Stimulated activated effector memory CD8-positive, alpha-beta T cell treated with anti-CD3 and anti-CD28 coated beads, Interleukin-12 subunit alpha, Interleukin-12 subunit beta, amount 100 ng/mL, for 72 hours (primary cell): ENCODE measurements at regions not wholly inside any gene's neighbourhood (a gene's known extent, or its start where the extent isn't known, plus 50 kb on each side); places are given as distances from the start of the nearest gene placed in this dataset.
"Not testable (repeated sequence)": the region's sequence is repeated elsewhere in the genome, so short reads cannot be mapped to it uniquely, and the experiment has no call there.

Experiments used
- ATAC-seq: fragments of 150-1000 bp; cut with Tn5 transposase; 2 replicates; pipeline ENCODE4 v1.10.0; 2021
- DNase-seq, 2 donors: peaks; one replicate each; pipeline ENCODE4 v3.0.0; 2021 to 2022; ENCODE audit warnings: low spot score in 2 of 2
- H3K27ac Mint-ChIP-seq: one replicate; pipeline ENCODE4 v1.8.0; 2022; ENCODE audit warnings: mild to moderate bottlenecking, mixed read lengths
- H3K36me3 Mint-ChIP-seq: one replicate; pipeline ENCODE4 v1.8.0; 2022; ENCODE audit warnings: mild to moderate bottlenecking, mixed read lengths
- H3K4me1 Mint-ChIP-seq: one replicate; pipeline ENCODE4 v1.8.0; 2022; ENCODE audit warnings: mixed read lengths
- H3K4me3 Mint-ChIP-seq: one replicate; pipeline ENCODE4 v1.8.0; 2022; ENCODE audit warnings: mild to moderate bottlenecking, mixed read lengths
- H3K9me3 Mint-ChIP-seq: one replicate; pipeline ENCODE4 v1.8.0; 2022; ENCODE audit warnings: mixed read lengths

- Mint-ChIP-seq H3K36me3 (no peaks in the 10 kb centered on the region), H3K4me3 (no peak overlapping the region), H3K27ac (no peak overlapping the region), H3K9me3 (peaks cover 3% of the 10 kb centered on the region), H3K4me1 (no peaks in the 10 kb centered on the region)
- no peak for ATAC-seq
- DNase-seq, result no peak
Measured at GRCh38 chr2:150271952-150272802, 215.3 kb downstream of the RND3 start.

- ATAC-seq, result no peak
- Mint-ChIP-seq H3K36me3 (no peaks in the 10 kb centered on the region), H3K4me1 (no peaks in the 10 kb centered on the region), H3K27ac (no peak overlapping the region), H3K9me3 (peaks cover 4% of the 10 kb centered on the region), H3K4me3 (no peak overlapping the region)
- DNase-seq, result no peak
Measured at GRCh38 chr2:150267651-150268415, 219.6 kb downstream of the RND3 start.

GRCh38 chr2:150266931-150267330 lies 220.5 kb downstream of the RND3 start:
- DNase-seq (no peak), ATAC-seq (no peak)
- no peaks in the 10 kb centered on the region for H3K36me3 Mint-ChIP-seq
- H3K27ac Mint-ChIP-seq, result no peak overlapping the region
- no peak overlapping the region for H3K4me3 Mint-ChIP-seq
- H3K9me3 Mint-ChIP-seq, result peaks cover 4% of the 10 kb centered on the region
- H3K4me1 Mint-ChIP-seq, result no peaks in the 10 kb centered on the region

GRCh38 chr2:150264442-150264841 lies 223.0 kb downstream of the RND3 start:
- Mint-ChIP-seq H3K9me3 (peaks cover 5% of the 10 kb centered on the region), H3K4me3 (no peak overlapping the region), H3K36me3 (no peaks in the 10 kb centered on the region), H3K4me1 (no peaks in the 10 kb centered on the region), H3K27ac (no peak overlapping the region)
- ATAC-seq, result no peak
- no peak for DNase-seq

GRCh38 chr2:150261691-150262090 lies 225.8 kb downstream of the RND3 start:
- Mint-ChIP-seq H3K36me3 (no peaks in the 10 kb centered on the region), H3K9me3 (peaks cover 8% of the 10 kb centered on the region), H3K4me3 (no peak overlapping the region), H3K4me1 (no peaks in the 10 kb centered on the region), H3K27ac (no peak overlapping the region)
- DNase-seq (no peak), ATAC-seq (no peak)

GRCh38 chr2:150260636-150261035 lies 226.8 kb downstream of the RND3 start:
- no peak for DNase-seq
- Mint-ChIP-seq H3K36me3 (no peaks in the 10 kb centered on the region), H3K4me1 (no peaks in the 10 kb centered on the region), H3K4me3 (no peak overlapping the region), H3K27ac (no peak overlapping the region), H3K9me3 (peaks cover 8% of the 10 kb centered on the region)
- ATAC-seq, result no peak

GRCh38 chr2:150259746-150260145 lies 227.7 kb downstream of the RND3 start:
- Mint-ChIP-seq H3K36me3 (no peaks in the 10 kb centered on the region), H3K4me1 (no peaks in the 10 kb centered on the region), H3K4me3 (no peak overlapping the region), H3K9me3 (peaks cover 8% of the 10 kb centered on the region), H3K27ac (no peak overlapping the region)
- ATAC-seq (no peak), DNase-seq (no peak)

- Mint-ChIP-seq H3K4me1 (no peaks in the 10 kb centered on the region), H3K9me3 (peaks cover 8% of the 10 kb centered on the region), H3K27ac (no peak overlapping the region), H3K36me3 (no peaks in the 10 kb centered on the region), H3K4me3 (no peak overlapping the region)
- ATAC-seq, result no peak
- no peak for DNase-seq
Measured at GRCh38 chr2:150258781-150259307, 228.6 kb downstream of the RND3 start.

GRCh38 chr2:150256736-150257135 lies 230.7 kb downstream of the RND3 start:
- Mint-ChIP-seq H3K4me1 (no peaks in the 10 kb centered on the region), H3K4me3 (no peak overlapping the region), H3K9me3 (peaks cover 15% of the 10 kb centered on the region), H3K27ac (no peak overlapping the region), H3K36me3 (no peaks in the 10 kb centered on the region)
- DNase-seq (no peak), ATAC-seq (no peak)

GRCh38 chr2:150255528-150255927 lies 231.9 kb downstream of the RND3 start:
- no peak for ATAC-seq
- DNase-seq, result no peak
- Mint-ChIP-seq H3K4me1 (no peaks in the 10 kb centered on the region), H3K27ac (no peak overlapping the region), H3K9me3 (peaks cover 15% of the 10 kb centered on the region), H3K4me3 (no peak overlapping the region), H3K36me3 (no peaks in the 10 kb centered on the region)

- DNase-seq, H3K4me3 Mint-ChIP-seq: not testable (repeated sequence)
Measured at GRCh38 chr2:150249735-150250134, 237.7 kb downstream of the RND3 start.

GRCh38 chr2:150247481-150247880 lies 240.0 kb downstream of the RND3 start:
- Mint-ChIP-seq H3K36me3 (no peaks in the 10 kb centered on the region), H3K4me3 (no peak overlapping the region), H3K9me3 (peaks cover 5% of the 10 kb centered on the region), H3K27ac (no peak overlapping the region), H3K4me1 (no peaks in the 10 kb centered on the region)
- ATAC-seq, result no peak
- DNase-seq, result no peak

More at GRCh38 chr2:150249735-150250134, 237.7 kb downstream of the RND3 start:
- peaks cover 12% of the 10 kb centered on the region for H3K9me3 Mint-ChIP-seq
- H3K36me3 Mint-ChIP-seq, H3K27ac Mint-ChIP-seq, ATAC-seq, H3K4me1 Mint-ChIP-seq: not testable (repeated sequence)

- no peaks in the 10 kb centered on the region for H3K36me3 Mint-ChIP-seq
- no peaks in the 10 kb centered on the region for H3K4me1 Mint-ChIP-seq
- DNase-seq (no peak), ATAC-seq (no peak)
- no peak overlapping the region for H3K27ac Mint-ChIP-seq
- no peaks in the 10 kb centered on the region for H3K9me3 Mint-ChIP-seq
- H3K4me3 Mint-ChIP-seq, result no peak overlapping the region
Measured at GRCh38 chr2:150234787-150235446, 252.6 kb downstream of the RND3 start.

GRCh38 chr2:150232871-150233270 lies 254.6 kb downstream of the RND3 start:
- no peaks in the 10 kb centered on the region for H3K36me3 Mint-ChIP-seq
- H3K4me1 Mint-ChIP-seq, result no peaks in the 10 kb centered on the region
- no peak overlapping the region for H3K27ac Mint-ChIP-seq
- H3K4me3 Mint-ChIP-seq, result no peak overlapping the region
- DNase-seq (no peak), ATAC-seq (no peak)
- H3K9me3 Mint-ChIP-seq, result no peaks in the 10 kb centered on the region

GRCh38 chr2:150232321-150232720 lies 255.1 kb downstream of the RND3 start:
- Mint-ChIP-seq H3K36me3 (no peaks in the 10 kb centered on the region), H3K4me1 (no peaks in the 10 kb centered on the region), H3K27ac (no peak overlapping the region), H3K4me3 (no peak overlapping the region), H3K9me3 (no peaks in the 10 kb centered on the region)
- DNase-seq, result no peak
- no peak for ATAC-seq
